ENCODE measurements at regions not wholly inside any gene's neighbourhood (a gene's known extent, or its start where the extent isn't known, plus 50 kb on each side); places are given as distances from the start of the nearest gene placed in this dataset.

DNA sequence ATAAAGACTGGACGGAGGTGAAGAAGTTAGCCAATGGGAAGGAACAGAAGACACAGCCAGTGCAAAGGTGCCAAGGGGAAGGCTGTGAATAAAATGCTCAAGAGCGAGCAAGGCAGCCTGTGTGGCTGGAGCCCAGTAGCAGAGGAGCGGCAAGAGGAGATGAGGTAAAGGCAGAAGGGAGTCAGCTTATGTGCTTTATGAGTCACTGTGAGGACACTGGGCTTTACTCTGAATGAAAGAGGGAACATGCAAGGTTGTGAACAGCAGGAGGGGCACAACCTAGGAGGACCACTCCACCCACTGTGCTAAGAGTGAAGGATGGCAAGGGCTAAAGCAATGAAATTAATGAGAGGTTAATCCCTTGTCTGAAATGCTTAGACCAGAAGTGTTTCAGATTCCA lies 129.0 kb upstream of the ODAD2 start:
- TF ChIP-seq GATA2 (IDR thresholded peaks at IDR 0.05; ENCODE audit: low read depth, low read length) (no peak), GATA3 (IDR thresholded peaks at IDR 0.05; ENCODE audit: low read depth, low read length) (no peak)
